Panc1 (cell line): ENCODE measurements at regions not wholly inside any gene's neighbourhood (a gene's known extent, or its start where the extent isn't known, plus 50 kb on each side); places are given as distances from the start of the nearest gene placed in this dataset.

ENCODE experiments used
- POLR2AphosphoS5 ChIP-seq: IDR thresholded peaks from 2 replicates; pipeline ENCODE4 v1.6.1; 2012; ENCODE audit warnings: mild to moderate bottlenecking, low read depth, low read length, moderate library complexity
- SIN3A ChIP-seq: IDR thresholded peaks from 2 replicates; pipeline ENCODE4 v1.6.1; 2012; ENCODE audit warnings: low read depth, mild to moderate bottlenecking, low read length, moderate library complexity, borderline replicate concordance; ENCODE audit not compliant: insufficient read depth
- TF ChIP-seq, protein P1 (sequence below): fragments of 450-650 bp; IDR thresholded peaks from 2 replicates; pipeline ENCODE4 v1.5.1; 2017; ENCODE audit warnings: mild to moderate bottlenecking

- TF ChIP-seq, protein P1, sequence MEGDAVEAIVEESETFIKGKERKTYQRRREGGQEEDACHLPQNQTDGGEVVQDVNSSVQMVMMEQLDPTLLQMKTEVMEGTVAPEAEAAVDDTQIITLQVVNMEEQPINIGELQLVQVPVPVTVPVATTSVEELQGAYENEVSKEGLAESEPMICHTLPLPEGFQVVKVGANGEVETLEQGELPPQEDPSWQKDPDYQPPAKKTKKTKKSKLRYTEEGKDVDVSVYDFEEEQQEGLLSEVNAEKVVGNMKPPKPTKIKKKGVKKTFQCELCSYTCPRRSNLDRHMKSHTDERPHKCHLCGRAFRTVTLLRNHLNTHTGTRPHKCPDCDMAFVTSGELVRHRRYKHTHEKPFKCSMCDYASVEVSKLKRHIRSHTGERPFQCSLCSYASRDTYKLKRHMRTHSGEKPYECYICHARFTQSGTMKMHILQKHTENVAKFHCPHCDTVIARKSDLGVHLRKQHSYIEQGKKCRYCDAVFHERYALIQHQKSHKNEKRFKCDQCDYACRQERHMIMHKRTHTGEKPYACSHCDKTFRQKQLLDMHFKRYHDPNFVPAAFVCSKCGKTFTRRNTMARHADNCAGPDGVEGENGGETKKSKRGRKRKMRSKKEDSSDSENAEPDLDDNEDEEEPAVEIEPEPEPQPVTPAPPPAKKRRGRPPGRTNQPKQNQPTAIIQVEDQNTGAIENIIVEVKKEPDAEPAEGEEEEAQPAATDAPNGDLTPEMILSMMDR = no peak
- no peak for TF ChIP-seq POLR2AphosphoS5
- no peak for TF ChIP-seq SIN3A
Measured at GRCh38 chr4:180973894-180974293, 1269.3 kb upstream of the TENM3 start.
